ENCODE measurements at regions not wholly inside any gene's neighbourhood (a gene's known extent, or its start where the extent isn't known, plus 50 kb on each side); places are given as distances from the start of the nearest gene placed in this dataset.

DNA sequence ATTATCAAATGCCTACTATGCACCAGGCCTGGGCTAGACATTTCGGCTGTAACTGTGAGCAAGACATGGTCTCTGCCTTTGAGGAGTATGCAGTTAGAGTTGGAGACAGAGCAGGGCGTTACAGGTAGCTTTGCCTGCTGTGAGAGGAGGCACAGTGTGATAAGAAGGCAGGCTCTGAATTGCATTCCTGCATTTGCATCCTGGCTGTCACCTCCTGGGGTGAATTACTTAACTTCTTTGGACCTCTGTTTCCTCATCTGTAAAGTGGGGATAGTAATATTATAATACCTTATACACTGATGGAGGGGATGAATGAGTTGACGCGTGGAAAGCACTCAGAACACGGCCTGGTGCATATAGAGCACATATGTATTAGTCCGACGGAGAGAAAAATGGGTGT, 118.1 kb upstream of the ARHGAP20 start:
- TF ChIP-seq FOXP2 (optimal IDR thresholded peaks at IDR 0.05; ENCODE audit: control extremely low read depth, extremely low read length, insufficient read depth), result no peak
- TF ChIP-seq EZH2 (IDR thresholded peaks at IDR 0.05), result no peak
- no peak for TF ChIP-seq POLR2AphosphoS5 (IDR thresholded peaks at IDR 0.05; ENCODE audit: borderline replicate concordance, low read depth, low read length)

Measured in SK-N-MC (cell line).